ENCODE measurements at regions not wholly inside any gene's neighbourhood (a gene's known extent, or its start where the extent isn't known, plus 50 kb on each side); places are given as distances from the start of the nearest gene placed in this dataset.

GRCh38 chr12:3974883-3975282 is 101.7 kb upstream of the PARP11 start:
- Histone ChIP-seq H3K4me3 (ENCODE audit: insufficient read depth, low read depth, low read length) (no peak overlapping the region), H3K27ac (ENCODE audit: insufficient read depth, low read length) (no peak overlapping the region), H3K4ac (ENCODE audit: low read depth, low read length) (no peak overlapping the region), H2AK9ac (replicated peaks; ENCODE audit: low read depth, low read length, poor library complexity) (no peak overlapping the region), H3K4me1 (ENCODE audit: control insufficient read depth, insufficient read depth, low read length) (no peaks in the 10 kb centered on the region), H3K14ac (replicated peaks; ENCODE audit: low read depth, low read length) (no peak overlapping the region), H2BK20ac (ENCODE audit: low read depth, low read length) (no peak overlapping the region), H4K91ac (ENCODE audit: insufficient read depth, low read depth, low read length) (no peak overlapping the region), H2AK5ac (ENCODE audit: low read depth, low read length) (no peak overlapping the region), H3K4me2 (ENCODE audit: low read depth, low read length) (no peak overlapping the region), H2BK5ac (ENCODE audit: low read depth, low read length, poor library complexity, severe bottlenecking) (no peak overlapping the region), H4K5ac (ENCODE audit: low read depth, low read length) (no peak overlapping the region), H3K18ac (ENCODE audit: low read depth, low read length) (no peak overlapping the region), H4K8ac (ENCODE audit: low read depth in 2 of 2, low read length in 2 of 2) (no peak overlapping the region), H3K56ac (ENCODE audit: extremely low read depth, insufficient read depth, low read length) (no peak overlapping the region), H4K20me1 (ENCODE audit: insufficient read depth, low read length) (no peaks in the 10 kb centered on the region), H3K23ac (ENCODE audit: low read depth, low read length) (no peak overlapping the region), H3K9ac (ENCODE audit: low read depth, low read length) (no peak overlapping the region), H3K9me3 (ENCODE audit: control insufficient read depth, insufficient read depth, low read length) (no peaks in the 10 kb centered on the region), H3K36me3 (ENCODE audit: control insufficient read depth, insufficient read depth, low read length) (no peaks in the 10 kb centered on the region), H3K9me1 (ENCODE audit: insufficient read depth, low read length) (no peaks in the 10 kb centered on the region), H2BK120ac (ENCODE audit: low read depth, low read length) (no peak overlapping the region), H2AFZ (replicated peaks; ENCODE audit: low read length, poor library complexity) (no peak overlapping the region), H3K27me3 (ENCODE audit: control insufficient read depth, insufficient read depth, low read length) (no peaks in the 10 kb centered on the region), H3K79me1 (ENCODE audit: low read depth in 1 of 2, low read length in 2 of 2) (no peaks in the 10 kb centered on the region), H2BK15ac (ENCODE audit: low read depth, low read length) (no peak overlapping the region)
- in situ Hi-C loops (cut with MboI; ENCODE audit: low sequenced_read_pairs), result no loop called here
- ChIA-PET POLR2A (ENCODE audit: unreplicated experiment) (no interaction called here), CTCF (no interaction called here)
- no CpG with 5 or more reads among the region's 8 CpGs for WGBS, 2 experiments (ENCODE audit: extremely low coverage in 2 of 2, insufficient read length in 1 of 2)
- ATAC-seq (ENCODE audit: low read depth), result no peak
- no peak for DNase-seq
- TF ChIP-seq RCOR1 (IDR thresholded peaks at IDR 0.05; ENCODE audit: insufficient replicate concordance, low read length), result no peak
- no peak for TF ChIP-seq BHLHE40 (IDR thresholded peaks at IDR 0.05; ENCODE audit: low read depth, low read length)
- no peak for TF ChIP-seq CTCF (conservative IDR thresholded peaks at IDR 0.05; ENCODE audit: low read depth, low read length)
- no peak for TF ChIP-seq USF2 (IDR thresholded peaks at IDR 0.05; ENCODE audit: low read depth, low read length)
- TF ChIP-seq FOS (IDR thresholded peaks at IDR 0.05; ENCODE audit: low read depth, low read length), result no peak
- TF ChIP-seq CHD1 (IDR thresholded peaks at IDR 0.05; ENCODE audit: low read depth, low read length), result no peak
- TF ChIP-seq ELK1 (IDR thresholded peaks at IDR 0.05; ENCODE audit: borderline replicate concordance, low read depth, low read length), result no peak
- BruUV-seq (replicated peaks), result no TSS peak
- dilution Hi-C loops (cut with HindIII; ENCODE audit: low sequenced_read_pairs, unreplicated experiment), result no loop called here
- intact Hi-C loops (cut with micrococcal nuclease), result loop anchor here (10.0 kb wide), 1 partner anchor 80 kb away; no protein-coding TSS in a partner anchor

Data from IMR-90 (cell line).